IMR-90 (cell line): ENCODE measurements at regions not wholly inside any gene's neighbourhood (a gene's known extent, or its start where the extent isn't known, plus 50 kb on each side); places are given as distances from the start of the nearest gene placed in this dataset.

Experiments
- ATAC-seq: fragments of 200-7000 bp; cut with Tn5 transposase; 2 replicates; pipeline ENCODE4 v1.9.1; 2020; ENCODE audit warnings: low read depth, mild to moderate bottlenecking, moderate library complexity
- BruUV-seq: library from RNA; stranded (reverse); fragments of 400-500 nt; replicated peaks from 2 replicates; lab custom pipeline; 2021; lab: Mats Ljungman, UMichigan
- CTCF ChIA-PET: fragments of 300-600 bp; formaldehyde crosslinking; extraction: SDS; loops from one replicate; lab custom pipeline; 2021; ENCODE audit warnings: antibody characterized with exemption; lab: Yijun Ruan, JAX
- POLR2A ChIA-PET: fragments of 300-600 bp; sonication (Branson Sonifier 250); formaldehyde crosslinking; loops from one replicate; lab custom pipeline; 2022; ENCODE audit warnings: antibody characterized with exemption; ENCODE audit not compliant: unreplicated experiment; lab: Charles Lee
- DNase-seq: peaks from one replicate; pipeline ENCODE4 v3.0.0; 2013
- H2AFZ ChIP-seq: replicated peaks from 2 replicates; pipeline ENCODE3; 2013; ENCODE audit warnings: low read length, mild to moderate bottlenecking; ENCODE audit not compliant: poor library complexity
- H2AK5ac ChIP-seq: 2 replicates; pipeline ENCODE4 v1.6.1; 2013; ENCODE audit warnings: low read depth, low read length, inconsistent platforms
- H2AK9ac ChIP-seq: replicated peaks from 2 replicates; pipeline ENCODE3; 2013; ENCODE audit warnings: mild to moderate bottlenecking, low read depth, low read length, moderate library complexity; ENCODE audit not compliant: poor library complexity
- H2BK120ac ChIP-seq: 2 replicates; pipeline ENCODE4 v1.6.1; 2013; ENCODE audit warnings: low read depth, low read length, inconsistent platforms
- H2BK15ac ChIP-seq: 3 replicates; pipeline ENCODE4 v1.6.1; 2013; ENCODE audit warnings: low read depth, low read length, inconsistent platforms
- H2BK20ac ChIP-seq: 2 replicates; pipeline ENCODE4 v1.6.1; 2013; ENCODE audit warnings: low read depth, mild to moderate bottlenecking, inconsistent platforms, low read length, moderate library complexity
- H2BK5ac ChIP-seq: 2 replicates; pipeline ENCODE4 v1.6.1; 2013; ENCODE audit warnings: mild to moderate bottlenecking, low read depth, low read length, inconsistent platforms; ENCODE audit not compliant: poor library complexity, severe bottlenecking
- H3K14ac ChIP-seq: replicated peaks from 2 replicates; pipeline ENCODE4 v1.6.1; 2013; ENCODE audit warnings: low read depth, low read length, inconsistent platforms
- H3K18ac ChIP-seq: 2 replicates; pipeline ENCODE4 v1.6.1; 2013; ENCODE audit warnings: low read depth, low read length, control low read depth
- H3K23ac ChIP-seq: 2 replicates; pipeline ENCODE4 v1.6.1; 2013; ENCODE audit warnings: low read depth, low read length, inconsistent platforms
- H3K27ac ChIP-seq: 2 replicates; pipeline ENCODE4 v1.5.1; 2013; ENCODE audit warnings: mild to moderate bottlenecking, control low read depth, low read length; ENCODE audit not compliant: insufficient read depth
- H3K27me3 ChIP-seq: 2 replicates; pipeline ENCODE4 v1.6.1; 2013; ENCODE audit warnings: low read length; ENCODE audit not compliant: control insufficient read depth, insufficient read depth
- H3K36me3 ChIP-seq: 2 replicates; pipeline ENCODE4 v1.6.1; 2013; ENCODE audit warnings: low read length, mixed read lengths; ENCODE audit not compliant: control insufficient read depth, insufficient read depth
- H3K4ac ChIP-seq: 2 replicates; pipeline ENCODE4 v1.6.1; 2013; ENCODE audit warnings: low read depth, low read length, inconsistent platforms
- H3K4me1 ChIP-seq: 2 replicates; pipeline ENCODE4 v1.6.1; 2013; ENCODE audit warnings: low read length, mixed read lengths; ENCODE audit not compliant: control insufficient read depth, insufficient read depth
- H3K4me2 ChIP-seq: 2 replicates; pipeline ENCODE4 v1.6.1; 2013; ENCODE audit warnings: low read depth, mild to moderate bottlenecking, control low read depth, low read length, moderate library complexity
- H3K4me3 ChIP-seq: 2 replicates; pipeline ENCODE4 v1.5.1; 2013; ENCODE audit warnings: low read depth, mild to moderate bottlenecking, control low read depth, low read length, moderate library complexity; ENCODE audit not compliant: insufficient read depth
- H3K56ac ChIP-seq: 2 replicates; pipeline ENCODE4 v1.6.1; 2013; ENCODE audit warnings: low read length, inconsistent platforms; ENCODE audit not compliant: insufficient read depth; ENCODE audit errors: extremely low read depth
- H3K79me1 ChIP-seq, 2 experiments: 2 replicates each; pipeline ENCODE4 v1.6.1; 2013; ENCODE audit warnings: low read length in 2 of 2, inconsistent platforms in 1 of 2, low read depth in 1 of 2
- H3K9ac ChIP-seq: 2 replicates; pipeline ENCODE4 v1.6.1; 2013; ENCODE audit warnings: low read depth, low read length, control low read depth
- H3K9me1 ChIP-seq: 2 replicates; pipeline ENCODE4 v1.6.1; 2013; ENCODE audit warnings: low read length, inconsistent platforms; ENCODE audit not compliant: insufficient read depth
- H3K9me3 ChIP-seq: 2 replicates; pipeline ENCODE4 v1.6.1; 2013; ENCODE audit warnings: low read length; ENCODE audit not compliant: control insufficient read depth, insufficient read depth
- H4K20me1 ChIP-seq: 2 replicates; pipeline ENCODE4 v1.6.1; 2013; ENCODE audit warnings: low read length, inconsistent platforms; ENCODE audit not compliant: insufficient read depth
- H4K5ac ChIP-seq: 2 replicates; pipeline ENCODE4 v1.6.1; 2013; ENCODE audit warnings: mild to moderate bottlenecking, low read depth, low read length, control low read depth
- H4K8ac ChIP-seq, 2 experiments: 2 replicates each; pipeline ENCODE4 v1.6.1; 2013; ENCODE audit warnings: low read depth in 2 of 2, low read length in 2 of 2, control low read depth in 1 of 2, inconsistent platforms in 1 of 2
- H4K91ac ChIP-seq: 2 replicates; pipeline ENCODE4 v1.6.1; 2013; ENCODE audit warnings: low read depth, low read length, inconsistent platforms; ENCODE audit not compliant: insufficient read depth
- FOS ChIP-seq: fragments of 150-350 bp; IDR thresholded peaks from 2 replicates; pipeline ENCODE4 v1.6.1; 2016; ENCODE audit warnings: low read depth, low read length
- USF2 ChIP-seq: fragments of 150-350 bp; IDR thresholded peaks from 2 replicates; pipeline ENCODE4 v1.6.1; 2017; ENCODE audit warnings: mild to moderate bottlenecking, antibody characterized with exemption, low read length, low read depth
- WGBS, 2 experiments: methylation state at CpG; one replicate each; pipeline versions ENCODE4 v1.1.5 to v1.1.7; 2013; ENCODE audit warnings: missing lambda C conversion rate in 2 of 2; ENCODE audit not compliant: insufficient read length in 1 of 2; ENCODE audit errors: extremely low coverage in 2 of 2; 5-methylcytosine and 5-hydroxymethylcytosine counted together
- dilution Hi-C: fragments of 300-500 bp; cut with HindIII; formaldehyde crosslinking; loops from one replicate; pipeline ENCODE4 v1.14.3; 2018; ENCODE audit warnings: low sequenced_read_pairs; ENCODE audit not compliant: unreplicated experiment
- in situ Hi-C: fragments of 300-500 bp; cut with MboI; formaldehyde crosslinking; loops from 3 replicates; pipeline ENCODE4 v1.14.3; 2019; ENCODE audit warnings: low sequenced_read_pairs, inconsistent platforms, mixed read lengths
- intact Hi-C: fragments of 100-400 bp; cut with micrococcal nuclease; formaldehyde crosslinking; loops from 2 replicates; pipeline ENCODE4 v1.10.0; 2022
- TF ChIP-seq, protein P1 (sequence below): fragments of 150-350 bp; IDR thresholded peaks from 2 replicates; pipeline ENCODE4 v1.6.1; 2016; ENCODE audit warnings: low read depth, mild to moderate bottlenecking, low read length, moderate library complexity, borderline replicate concordance

- intact Hi-C loops = loop anchor here (5.0 kb wide), 1 partner anchor 370 kb away; the partner anchor contains the start of gene TLE1
- Histone ChIP-seq H3K56ac (no peak overlapping the region), H3K9me1 (peaks cover 3% of the 10 kb centered on the region; the same call in 1 of the 2 replicates), H2BK5ac (no peak overlapping the region), H3K4me3 (no peak overlapping the region), H3K23ac (no peak overlapping the region), H4K20me1 (no peaks in the 10 kb centered on the region), H2BK15ac (no peak overlapping the region), H3K9me3 (peaks cover 2% of the 10 kb centered on the region; the same call in 1 of the 2 replicates), H3K4me2 (no peak overlapping the region), H4K5ac (no peak overlapping the region), H3K36me3 (no peaks in the 10 kb centered on the region), H2AK5ac (no peak overlapping the region), H3K18ac (no peak overlapping the region), H2BK120ac (no peak overlapping the region), H3K4me1 (peaks cover 3% of the 10 kb centered on the region; the same call in 1 of the 2 replicates), H3K79me1 (no peaks in the 10 kb centered on the region), H4K8ac (no peak overlapping the region), H2BK20ac (no peak overlapping the region; the same call in 1 of the 2 replicates), H3K27me3 (no peaks in the 10 kb centered on the region), H3K4ac (no peak overlapping the region), H3K27ac (no peak overlapping the region), H4K91ac (no peak overlapping the region), H2AK9ac (peak overlapping the region; percentile 73), H3K14ac (no peak overlapping the region), H3K9ac (no peak overlapping the region), H2AFZ (no peak overlapping the region)
- no TSS peak for BruUV-seq
- CTCF ChIA-PET = no interaction called here
- WGBS, 2 experiments = 100% methylated on average over 1 of the region's 1 CpG; no CpG with 5 or more reads in 1 of the 2 experiments
- TF ChIP-seq, protein P1, sequence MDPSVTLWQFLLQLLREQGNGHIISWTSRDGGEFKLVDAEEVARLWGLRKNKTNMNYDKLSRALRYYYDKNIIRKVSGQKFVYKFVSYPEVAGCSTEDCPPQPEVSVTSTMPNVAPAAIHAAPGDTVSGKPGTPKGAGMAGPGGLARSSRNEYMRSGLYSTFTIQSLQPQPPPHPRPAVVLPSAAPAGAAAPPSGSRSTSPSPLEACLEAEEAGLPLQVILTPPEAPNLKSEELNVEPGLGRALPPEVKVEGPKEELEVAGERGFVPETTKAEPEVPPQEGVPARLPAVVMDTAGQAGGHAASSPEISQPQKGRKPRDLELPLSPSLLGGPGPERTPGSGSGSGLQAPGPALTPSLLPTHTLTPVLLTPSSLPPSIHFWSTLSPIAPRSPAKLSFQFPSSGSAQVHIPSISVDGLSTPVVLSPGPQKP = no peak
- TF ChIP-seq FOS (no peak), USF2 (no peak)
- no peak for ATAC-seq
- dilution Hi-C loops = no loop called here
- in situ Hi-C loops = no loop called here
- DNase-seq = no peak
- POLR2A ChIA-PET = no interaction called here
Observed at GRCh38 chr9:81317223-81317622, 372.1 kb downstream of the TLE1 start.
